ENCODE measurements at regions not wholly inside any gene's neighbourhood (a gene's known extent, or its start where the extent isn't known, plus 50 kb on each side); places are given as distances from the start of the nearest gene placed in this dataset.

DNA sequence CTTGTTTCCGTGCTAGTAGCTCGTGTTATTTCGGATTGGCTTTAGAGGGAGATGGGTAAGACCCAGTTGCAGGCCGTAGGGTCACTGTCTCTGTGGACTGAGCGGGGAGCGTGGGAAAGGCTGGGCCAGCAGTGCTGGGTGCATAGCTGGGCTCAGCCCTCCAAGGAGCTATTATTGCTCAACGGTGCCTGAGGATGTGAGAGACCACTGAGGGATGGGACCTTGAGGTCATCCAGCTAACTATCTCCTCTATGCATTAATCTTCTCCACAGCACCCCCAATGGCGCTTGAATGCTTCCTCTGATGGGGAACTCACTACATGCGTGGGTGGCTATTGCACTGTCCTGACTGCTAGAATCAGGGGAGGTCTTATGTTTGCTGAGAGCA is 126.1 kb upstream of the FOXF1 start:
- Mint-ChIP-seq H3K4me1 (peaks cover 4% of the 10 kb centered on the region), H3K27ac (no peak overlapping the region), H3K9me3 (no peaks in the 10 kb centered on the region), H3K4me3 (no peak overlapping the region), H3K36me3 (no peaks in the 10 kb centered on the region), H3K27me3 (ENCODE audit: insufficient read depth, low read depth) (peaks cover 18% of the 10 kb centered on the region)
- Histone ChIP-seq H3K9me3 (ENCODE audit: low read depth) (no peaks in the 10 kb centered on the region), H3K4me2 (no peak overlapping the region), H3K9ac (no peak overlapping the region), H3K4me1 (no peaks in the 10 kb centered on the region), H3K27ac (no peak overlapping the region), H4K20me1 (ENCODE audit: low read depth) (no peaks in the 10 kb centered on the region), H3F3A (ENCODE audit: low read depth) (no peaks in the 10 kb centered on the region), H3K4me3 (no peak overlapping the region), H3K27me3 (no peaks in the 10 kb centered on the region), H3K79me2 (ENCODE audit: low read depth) (no peaks in the 10 kb centered on the region), H3K36me3 (no peaks in the 10 kb centered on the region), H2AFZ (replicated peaks) (no peak overlapping the region)
- no peak for TF ChIP-seq EZH2phosphoT487 (IDR thresholded peaks at IDR 0.05)
- TF ChIP-seq EZH2 (IDR thresholded peaks at IDR 0.05): no peak
- TF ChIP-seq, protein P1, sequence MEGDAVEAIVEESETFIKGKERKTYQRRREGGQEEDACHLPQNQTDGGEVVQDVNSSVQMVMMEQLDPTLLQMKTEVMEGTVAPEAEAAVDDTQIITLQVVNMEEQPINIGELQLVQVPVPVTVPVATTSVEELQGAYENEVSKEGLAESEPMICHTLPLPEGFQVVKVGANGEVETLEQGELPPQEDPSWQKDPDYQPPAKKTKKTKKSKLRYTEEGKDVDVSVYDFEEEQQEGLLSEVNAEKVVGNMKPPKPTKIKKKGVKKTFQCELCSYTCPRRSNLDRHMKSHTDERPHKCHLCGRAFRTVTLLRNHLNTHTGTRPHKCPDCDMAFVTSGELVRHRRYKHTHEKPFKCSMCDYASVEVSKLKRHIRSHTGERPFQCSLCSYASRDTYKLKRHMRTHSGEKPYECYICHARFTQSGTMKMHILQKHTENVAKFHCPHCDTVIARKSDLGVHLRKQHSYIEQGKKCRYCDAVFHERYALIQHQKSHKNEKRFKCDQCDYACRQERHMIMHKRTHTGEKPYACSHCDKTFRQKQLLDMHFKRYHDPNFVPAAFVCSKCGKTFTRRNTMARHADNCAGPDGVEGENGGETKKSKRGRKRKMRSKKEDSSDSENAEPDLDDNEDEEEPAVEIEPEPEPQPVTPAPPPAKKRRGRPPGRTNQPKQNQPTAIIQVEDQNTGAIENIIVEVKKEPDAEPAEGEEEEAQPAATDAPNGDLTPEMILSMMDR (IDR thresholded peaks at IDR 0.05): no peak
- DNase-seq (ENCODE audit: low spot score): no peak

DNA sequence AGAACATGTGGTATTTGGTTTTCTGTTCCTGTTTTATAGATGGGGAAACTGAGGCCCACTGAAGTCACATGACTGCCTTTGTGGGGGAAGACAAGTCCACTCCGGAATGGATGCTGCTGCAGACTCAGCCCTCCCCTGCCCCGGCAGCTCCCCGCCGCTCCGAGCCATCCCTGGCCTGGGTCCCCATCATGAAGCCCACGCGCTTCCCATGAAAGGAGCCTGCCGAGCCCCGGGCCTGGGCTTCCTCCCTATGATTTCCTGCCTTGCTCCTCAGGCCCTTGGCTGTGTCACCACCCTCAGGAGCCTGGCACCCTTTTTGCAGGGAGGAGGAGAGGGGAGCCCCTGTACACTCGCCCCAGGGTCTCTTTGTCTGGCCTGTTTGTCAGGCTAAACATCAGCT is 125.3 kb upstream of the FOXF1 start:
- Mint-ChIP-seq H3K9me3 (no peaks in the 10 kb centered on the region), H3K27ac (no peak overlapping the region), H3K4me1 (peaks cover 2% of the 10 kb centered on the region), H3K36me3 (no peaks in the 10 kb centered on the region), H3K4me3 (no peak overlapping the region), H3K27me3 (ENCODE audit: insufficient read depth, low read depth) (peaks cover 18% of the 10 kb centered on the region)
- Histone ChIP-seq H3K79me2 (ENCODE audit: low read depth) (no peaks in the 10 kb centered on the region), H3K27ac (no peak overlapping the region), H3K9ac (no peak overlapping the region), H3K4me2 (no peak overlapping the region), H3F3A (ENCODE audit: low read depth) (no peaks in the 10 kb centered on the region), H3K36me3 (no peaks in the 10 kb centered on the region), H4K20me1 (ENCODE audit: low read depth) (no peaks in the 10 kb centered on the region), H3K4me1 (no peaks in the 10 kb centered on the region), H3K27me3 (no peaks in the 10 kb centered on the region), H3K4me3 (no peak overlapping the region), H3K9me3 (ENCODE audit: low read depth) (no peaks in the 10 kb centered on the region), H2AFZ (replicated peaks) (no peak overlapping the region)
- no peak for DNase-seq (ENCODE audit: low spot score)
- TF ChIP-seq, protein P1 (IDR thresholded peaks at IDR 0.05): no peak
- TF ChIP-seq EZH2 (IDR thresholded peaks at IDR 0.05) (no peak), EZH2phosphoT487 (IDR thresholded peaks at IDR 0.05) (no peak)

DNA sequence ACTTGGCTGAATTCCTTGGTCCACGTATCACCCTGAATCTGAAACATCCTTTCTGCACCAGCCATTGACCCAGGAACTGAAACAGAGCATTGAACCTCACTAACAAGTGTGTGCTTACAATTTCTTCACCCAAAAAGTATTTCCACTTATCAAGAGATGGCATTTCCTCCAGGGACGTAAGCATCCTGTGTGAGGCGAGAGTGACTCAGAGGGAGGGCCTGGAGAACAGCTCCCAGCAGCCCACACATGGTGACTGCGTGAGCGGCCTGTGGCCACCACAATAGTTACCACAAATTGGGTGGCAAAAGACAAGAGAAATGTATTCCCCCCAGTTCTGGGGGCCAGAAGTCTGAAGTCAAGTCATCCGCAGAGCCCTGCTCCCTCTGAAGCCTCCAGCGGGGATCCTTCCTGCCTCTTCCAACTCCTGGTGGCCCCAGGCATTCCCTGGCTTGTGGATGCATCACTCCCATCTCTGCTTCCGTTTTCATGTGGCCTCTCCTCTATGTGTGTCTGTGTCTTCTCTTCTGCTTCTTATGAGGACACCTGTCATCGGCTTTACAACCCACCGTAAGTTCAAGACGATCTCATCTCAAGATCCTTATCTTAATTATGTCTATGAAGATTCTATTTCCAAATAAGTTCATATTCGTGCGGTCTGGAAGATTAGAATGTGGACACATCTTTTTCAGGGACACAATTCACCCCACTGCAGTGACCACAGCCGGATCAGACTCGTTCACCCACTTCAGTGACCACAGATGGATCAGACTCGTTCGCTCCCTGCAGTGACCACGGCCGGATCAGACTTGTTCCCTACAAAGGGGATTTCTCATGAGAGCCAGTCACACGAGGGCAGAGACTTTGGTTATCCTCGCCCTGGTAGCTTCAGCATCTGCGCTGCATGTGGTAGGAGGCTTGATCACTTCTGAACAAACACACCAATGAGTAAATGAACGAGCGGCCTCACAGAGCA is 122.6 kb upstream of the FOXF1 start:
- no peaks in the 10 kb centered on the region for H3K79me2 ChIP-seq (ENCODE audit: low read depth)
- Mint-ChIP-seq H3K27ac (no peak overlapping the region), H3K4me1 (peaks cover 9% of the 10 kb centered on the region), H3K4me3 (no peak overlapping the region), H3K36me3 (no peaks in the 10 kb centered on the region), H3K27me3 (ENCODE audit: insufficient read depth, low read depth) (peaks cover 12% of the 10 kb centered on the region), H3K9me3 (no peaks in the 10 kb centered on the region)
- DNase-seq (ENCODE audit: low spot score): no peak
- H4K20me1 ChIP-seq (ENCODE audit: low read depth): no peaks in the 10 kb centered on the region
- no peaks in the 10 kb centered on the region for H3K27me3 ChIP-seq
- no peaks in the 10 kb centered on the region for H3F3A ChIP-seq (ENCODE audit: low read depth)
- no peak overlapping the region for H3K27ac ChIP-seq
- no peak overlapping the region for H3K4me2 ChIP-seq
- H3K4me3 ChIP-seq: no peak overlapping the region
- no peak overlapping the region for H3K9ac ChIP-seq
- H3K4me1 ChIP-seq: no peaks in the 10 kb centered on the region
- no peak overlapping the region for H2AFZ ChIP-seq (replicated peaks)
- H3K9me3 ChIP-seq (ENCODE audit: low read depth): no peaks in the 10 kb centered on the region
- TF ChIP-seq, protein P1 (IDR thresholded peaks at IDR 0.05): no peak
- TF ChIP-seq EZH2 (IDR thresholded peaks at IDR 0.05) (no peak), EZH2phosphoT487 (IDR thresholded peaks at IDR 0.05) (no peak)
- H3K36me3 ChIP-seq: no peaks in the 10 kb centered on the region

Data from neural progenitor cell (in vitro differentiated cells).